ENCODE measurements at regions not wholly inside any gene's neighbourhood (a gene's known extent, or its start where the extent isn't known, plus 50 kb on each side); places are given as distances from the start of the nearest gene placed in this dataset.

- TF ChIP-seq JUN (IDR thresholded peaks at IDR 0.05; ENCODE audit: low read depth, low read length) (no peak), ZNF274 (IDR thresholded peaks at IDR 0.05; ENCODE audit: borderline replicate concordance, extremely low read depth, low read length) (no peak), ATF3 (IDR thresholded peaks at IDR 0.05; ENCODE audit: insufficient read depth, low read depth, low read length) (no peak), EP300 (IDR thresholded peaks at IDR 0.05; ENCODE audit: borderline replicate concordance in 1 of 2, low read depth in 2 of 2, low read length in 2 of 2) (no peak), POLR2A (IDR thresholded peaks at IDR 0.05; ENCODE audit: control extremely low read depth in 1 of 2, low read depth in 2 of 2, low read length in 2 of 2) (no peak), CTCF (IDR thresholded peaks at IDR 0.05; ENCODE audit: control extremely low read depth in 1 of 3, insufficient read depth in 1 of 3, low read depth in 1 of 3, low read length in 3 of 3) (no peak), POU5F1 (IDR thresholded peaks at IDR 0.05; ENCODE audit: low read depth, low read length) (no peak), SUZ12 (IDR thresholded peaks at IDR 0.05; ENCODE audit: low read length) (no peak), FOSL1 (IDR thresholded peaks at IDR 0.05; ENCODE audit: insufficient read depth, low read depth, low read length) (no peak)
Measured at GRCh38 chr2:190809139-190809764, 71.4 kb upstream of the GLS start.
